Fibroblast of peridontal ligament (primary cell): ENCODE measurements at regions not wholly inside any gene's neighbourhood (a gene's known extent, or its start where the extent isn't known, plus 50 kb on each side); places are given as distances from the start of the nearest gene placed in this dataset.

Experiments
- DNase-seq: peaks from one replicate; pipeline ENCODE4 v3.0.0-alpha.2; 2010; ENCODE audit errors: extremely low read depth

DNA sequence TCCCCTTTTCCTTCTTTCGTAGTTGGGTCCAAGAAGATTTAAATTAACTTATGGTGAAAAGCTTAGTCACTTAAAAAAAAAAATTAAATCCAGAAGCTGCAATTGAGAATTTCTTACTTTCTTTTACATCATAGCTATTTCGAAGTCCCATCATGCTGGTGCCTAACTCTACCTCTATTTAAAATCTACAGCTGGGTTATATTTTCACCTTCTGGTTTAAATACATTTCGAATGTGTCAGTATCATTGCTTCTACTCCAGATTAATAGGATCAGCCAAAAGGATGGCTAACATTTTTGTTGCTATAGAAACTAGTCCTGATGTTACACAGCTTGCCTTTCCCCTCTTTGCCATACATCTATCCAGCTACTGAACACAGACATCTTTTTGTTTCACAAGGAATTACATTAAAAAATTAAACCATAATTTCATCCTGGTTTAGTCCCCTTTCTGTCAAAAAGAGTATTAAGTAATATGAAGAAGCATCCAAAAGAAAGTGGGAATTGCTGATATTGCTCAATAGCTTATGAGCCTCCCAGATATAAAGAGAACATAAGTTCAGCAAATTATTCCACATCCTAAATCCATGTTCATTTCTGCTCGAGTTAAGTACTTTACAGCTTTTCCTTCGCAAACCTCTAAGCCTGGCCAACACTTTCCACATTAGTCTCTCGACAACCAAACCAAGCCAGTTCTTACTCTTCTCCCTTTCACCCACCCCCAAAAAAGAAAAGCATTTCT lies 396.7 kb upstream of the DAB1 start:
- DNase-seq, result no peak

DNA sequence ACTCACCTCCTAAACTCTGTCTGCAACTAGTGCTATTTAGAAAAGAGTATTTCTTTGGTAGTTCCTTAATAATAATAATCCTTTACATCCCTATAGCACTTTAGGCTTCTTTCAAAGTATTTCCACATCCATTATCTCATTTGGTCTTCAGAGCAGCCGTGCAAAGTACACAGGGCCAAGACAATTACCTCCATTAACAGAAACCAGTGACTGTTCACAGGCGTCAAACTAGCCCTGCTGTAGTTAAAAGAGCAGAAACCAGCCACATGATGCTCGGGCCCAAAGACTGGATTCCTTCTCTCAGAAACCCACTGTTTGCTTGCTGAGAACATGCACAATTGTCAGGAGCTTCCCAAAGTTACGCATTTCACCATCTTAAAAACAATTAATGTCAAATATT lies 396.0 kb upstream of the DAB1 start:
- no peak for DNase-seq

DNA sequence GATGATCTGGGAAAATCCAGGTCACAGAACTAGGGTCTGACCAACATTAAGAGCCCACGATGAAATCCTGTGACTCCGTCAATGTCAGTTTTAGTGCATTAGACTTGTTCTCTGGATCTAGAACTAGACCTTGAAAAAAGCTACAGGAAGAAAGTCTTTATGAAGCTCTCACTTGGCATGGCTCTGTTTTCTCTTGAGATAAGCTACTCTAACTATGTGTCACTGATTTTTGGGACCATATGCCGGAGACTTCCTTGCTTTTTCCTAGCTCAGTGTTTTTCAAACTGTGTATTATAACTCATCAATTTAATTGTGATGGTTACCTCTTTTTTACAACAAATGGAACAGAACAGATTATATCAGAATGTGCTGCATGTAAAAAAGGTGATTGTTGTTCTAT lies 379.7 kb upstream of the DAB1 start:
- no peak for DNase-seq

DNA sequence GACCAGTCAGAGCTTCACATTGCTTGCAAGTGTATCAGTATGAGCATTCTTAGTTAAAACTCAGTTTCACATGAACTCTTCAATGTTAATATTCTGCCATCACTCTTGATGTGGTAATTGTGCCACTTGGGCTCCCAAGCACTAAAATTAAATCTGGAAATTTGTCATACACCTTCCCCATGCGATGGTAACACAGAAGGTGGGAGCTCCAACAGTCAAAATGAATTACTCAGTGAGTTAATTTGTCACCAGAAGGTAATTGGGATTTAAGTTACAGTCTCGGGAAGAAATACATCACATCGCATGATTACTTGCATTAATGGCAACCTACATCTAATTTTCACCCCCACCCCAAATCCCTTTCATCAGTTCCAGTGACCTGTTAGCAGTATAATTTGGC lies 376.5 kb upstream of the DAB1 start:
- no peak for DNase-seq

DNA sequence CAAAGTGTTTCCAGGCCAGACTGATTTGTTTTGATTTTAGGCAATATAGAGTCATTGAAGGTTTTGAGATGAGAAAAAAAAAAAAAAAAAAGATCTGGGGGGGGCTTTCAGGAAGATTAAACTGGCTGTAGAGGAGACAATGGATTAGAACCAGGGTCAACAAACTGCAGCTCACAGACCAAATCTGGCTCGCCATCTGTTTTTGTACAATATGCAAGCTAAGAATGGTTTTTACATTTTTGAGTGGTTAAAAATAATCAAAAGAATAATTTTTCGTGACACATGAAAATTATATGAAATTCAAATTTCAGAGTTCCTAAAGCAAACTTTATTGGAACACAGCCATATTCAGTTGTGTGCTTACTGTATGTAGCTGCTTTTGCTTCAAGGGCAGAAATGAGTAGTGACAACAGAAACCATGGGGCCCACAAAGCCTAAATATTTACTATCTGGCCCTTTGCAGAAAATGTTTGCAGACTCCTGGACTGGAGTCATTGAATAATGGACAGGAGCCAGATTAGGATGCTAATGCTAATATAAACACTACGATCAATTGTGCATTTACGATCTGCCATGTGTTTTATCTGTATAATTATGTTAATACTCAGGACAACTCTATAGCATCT lies 375.7 kb upstream of the DAB1 start:
- DNase-seq, result no peak

DNA sequence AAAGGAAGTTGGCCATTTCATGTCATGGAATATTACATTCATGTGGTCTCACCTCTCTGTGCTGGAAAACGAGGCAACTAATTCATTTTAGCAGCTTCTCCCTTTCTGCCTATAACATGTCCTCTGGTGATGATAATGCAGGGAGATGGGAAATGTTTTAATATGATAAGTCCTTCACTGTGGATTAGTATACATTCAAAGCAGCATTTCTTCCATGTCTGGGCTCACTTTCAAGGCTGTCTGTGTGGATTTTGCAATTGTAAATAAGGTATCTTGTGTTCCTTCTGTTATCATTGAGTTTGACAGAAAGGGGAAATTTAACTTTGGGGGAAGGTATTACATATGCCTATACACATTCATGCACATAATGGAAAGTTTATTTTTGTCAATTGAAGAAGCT lies 374.7 kb upstream of the DAB1 start:
- DNase-seq, result no peak

DNA sequence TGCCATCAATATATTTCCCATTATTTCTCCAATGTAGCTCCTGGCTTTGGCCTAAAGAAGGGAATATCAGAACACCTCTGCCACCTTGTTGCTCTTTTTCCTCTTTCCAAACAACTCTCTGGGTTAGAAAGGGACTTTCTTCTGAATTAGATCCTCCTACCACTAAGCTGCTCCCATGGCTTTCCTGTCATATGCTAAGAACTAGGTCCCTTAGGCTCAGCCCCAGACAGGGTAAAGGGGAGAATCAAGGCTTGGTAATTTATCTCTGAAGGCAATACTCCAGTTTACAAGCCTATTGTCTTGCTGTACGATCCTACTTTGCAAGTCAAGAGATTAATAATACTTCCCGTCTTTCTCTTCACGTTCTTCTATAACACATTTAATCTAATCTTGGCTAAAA lies 373.2 kb upstream of the DAB1 start:
- no peak for DNase-seq

DNA sequence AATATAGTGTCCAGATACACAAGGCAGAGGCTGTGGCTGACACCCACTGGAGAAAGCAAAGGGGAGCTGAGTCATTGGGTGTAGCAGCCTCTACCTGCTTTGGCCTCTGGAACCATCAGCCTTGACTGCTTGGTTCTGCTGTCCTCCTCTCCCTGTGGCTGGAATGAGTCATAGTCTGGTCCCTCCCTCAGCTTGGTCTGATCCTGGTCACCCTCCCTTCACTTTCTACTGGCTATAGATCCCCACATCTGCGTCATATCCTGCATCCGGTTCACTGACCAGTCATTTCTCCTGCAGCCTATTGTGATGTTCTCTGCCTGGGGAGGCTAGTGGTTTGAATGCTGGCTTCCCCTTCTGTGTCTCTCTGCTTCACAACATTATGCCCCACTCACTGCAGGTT lies 372.8 kb upstream of the DAB1 start:
- no peak for DNase-seq

DNA sequence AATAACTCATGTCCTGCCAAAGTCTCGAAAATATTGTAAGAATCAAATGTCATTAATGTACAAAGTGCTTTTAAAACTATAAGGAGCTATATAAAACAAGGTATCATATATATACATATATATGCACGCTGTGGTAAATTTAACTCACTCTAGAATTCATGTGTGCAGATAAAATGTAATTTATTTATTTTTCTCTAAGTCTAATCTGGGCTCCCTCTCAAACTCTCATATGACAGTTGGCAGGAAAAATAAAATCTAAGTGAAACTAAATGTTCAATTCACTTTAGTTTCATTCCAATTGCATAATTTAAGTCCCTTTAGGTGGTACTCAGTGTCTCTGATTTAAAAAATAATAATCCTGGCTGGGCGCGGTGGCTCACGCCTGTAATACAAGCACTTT lies 372.0 kb upstream of the DAB1 start:
- DNase-seq, result no peak

DNA sequence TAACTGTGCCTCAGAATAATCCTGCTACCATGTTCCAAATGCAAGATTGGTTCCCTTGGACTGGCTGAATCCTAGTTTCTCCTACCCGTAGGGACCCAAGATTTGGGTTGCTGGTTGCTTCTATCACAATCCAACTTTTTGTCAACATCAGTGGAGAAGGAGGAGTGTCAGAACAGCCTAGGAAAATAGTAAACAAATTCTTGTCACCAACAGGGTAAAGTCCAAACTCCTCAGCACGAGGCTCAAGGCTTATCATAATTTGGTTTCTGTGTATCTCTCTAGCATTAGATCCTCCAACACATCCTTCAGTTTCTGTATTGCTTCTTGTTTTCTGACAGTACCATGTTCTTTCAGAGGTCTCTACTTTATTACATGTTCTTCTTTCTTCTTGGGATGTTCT lies 370.2 kb upstream of the DAB1 start:
- no peak for DNase-seq

DNA sequence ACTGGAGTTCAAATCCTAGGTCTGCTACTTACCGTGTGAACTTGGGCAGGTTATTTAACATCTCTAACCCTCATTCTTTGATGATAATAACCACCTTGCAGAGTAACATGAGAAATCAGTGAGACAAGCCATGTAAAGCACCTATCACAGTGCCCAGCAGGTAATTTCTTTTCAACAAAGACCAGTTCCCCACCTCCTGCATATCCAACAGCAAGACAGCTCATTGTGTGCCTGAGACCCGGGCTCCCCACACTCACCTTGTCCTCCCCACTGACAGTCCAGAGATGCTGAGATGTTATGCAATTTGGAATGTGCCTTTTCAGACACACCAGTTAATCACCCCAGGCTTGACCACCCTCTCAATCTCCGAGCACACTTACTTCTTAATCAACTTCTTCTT lies 367.6 kb upstream of the DAB1 start:
- no peak for DNase-seq

DNA sequence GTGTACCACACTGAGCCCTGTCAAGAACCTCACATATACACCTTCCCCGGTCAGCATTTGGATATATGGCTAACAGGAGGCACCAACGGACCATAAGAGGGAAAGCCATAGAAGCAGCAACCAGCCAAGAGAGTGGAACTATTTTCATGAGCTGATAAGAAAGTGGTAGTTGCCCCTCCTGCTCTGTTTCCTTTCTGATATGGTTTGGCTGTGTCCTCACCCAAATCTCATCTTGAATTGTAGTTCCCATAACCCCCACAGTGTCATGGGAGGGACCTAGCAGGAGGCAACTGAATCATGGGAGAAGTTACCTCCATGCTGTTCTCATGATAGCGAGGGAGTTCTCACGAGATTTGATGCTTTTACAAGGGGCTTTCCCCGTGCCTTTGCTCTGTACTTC lies 366.1 kb upstream of the DAB1 start:
- DNase-seq, result no peak

DNA sequence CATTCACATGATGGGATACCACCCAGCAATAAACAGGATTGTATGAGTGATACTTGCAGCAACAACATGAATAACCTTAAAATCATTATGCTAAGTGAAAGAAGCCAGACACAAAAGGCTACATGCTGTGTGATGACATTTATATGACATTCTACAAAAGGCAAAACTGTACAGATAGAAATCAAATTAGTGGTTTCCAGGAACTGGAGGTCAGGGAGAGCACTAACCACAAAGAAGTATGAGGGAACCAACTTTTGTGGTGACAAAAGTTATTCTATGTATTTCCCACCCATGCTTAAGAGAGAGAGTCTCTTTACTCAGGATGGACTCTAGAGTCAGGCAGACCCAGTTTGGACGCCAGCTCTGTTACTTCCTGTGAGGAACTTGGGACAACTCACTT lies 364.5 kb upstream of the DAB1 start:
- DNase-seq, result no peak

DNA sequence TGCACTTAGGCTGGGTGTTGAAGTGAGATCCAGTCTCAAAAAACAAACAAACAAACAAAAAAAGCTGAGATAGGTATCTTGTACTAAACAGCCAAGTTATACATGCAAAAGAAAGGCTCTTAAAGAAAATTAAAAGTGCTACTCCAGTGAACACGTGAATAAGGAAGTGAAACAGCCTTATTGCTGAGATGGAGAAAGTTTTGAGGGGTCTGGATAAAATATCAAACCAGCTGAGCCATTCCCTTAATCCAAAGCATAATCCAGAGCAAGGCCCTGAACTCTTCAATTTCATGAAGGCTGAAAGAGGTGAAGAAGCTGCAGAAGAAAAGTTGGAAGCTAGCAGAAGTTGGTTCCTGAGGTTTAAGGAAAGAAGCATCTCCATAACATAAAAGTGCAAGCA lies 360.5 kb upstream of the DAB1 start:
- no peak for DNase-seq

DNA sequence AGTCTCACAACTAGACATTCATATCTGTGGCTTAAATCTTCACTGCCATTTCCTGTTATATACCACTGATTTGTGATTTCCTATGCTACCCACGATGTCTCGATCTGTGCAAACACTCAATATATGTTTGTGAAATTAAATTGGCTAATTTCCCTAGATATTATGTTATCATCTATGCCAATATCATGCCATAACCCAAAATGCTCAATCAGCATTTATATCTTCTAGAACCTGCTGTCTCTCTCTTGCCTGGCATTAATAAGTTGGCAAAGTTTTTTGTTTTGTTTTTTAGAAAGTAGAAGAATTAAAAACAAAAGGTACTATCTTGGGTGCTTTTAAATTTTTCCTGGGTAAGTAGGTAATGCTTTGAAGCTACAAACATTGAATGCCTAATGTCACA lies 358.5 kb upstream of the DAB1 start:
- no peak for DNase-seq

DNA sequence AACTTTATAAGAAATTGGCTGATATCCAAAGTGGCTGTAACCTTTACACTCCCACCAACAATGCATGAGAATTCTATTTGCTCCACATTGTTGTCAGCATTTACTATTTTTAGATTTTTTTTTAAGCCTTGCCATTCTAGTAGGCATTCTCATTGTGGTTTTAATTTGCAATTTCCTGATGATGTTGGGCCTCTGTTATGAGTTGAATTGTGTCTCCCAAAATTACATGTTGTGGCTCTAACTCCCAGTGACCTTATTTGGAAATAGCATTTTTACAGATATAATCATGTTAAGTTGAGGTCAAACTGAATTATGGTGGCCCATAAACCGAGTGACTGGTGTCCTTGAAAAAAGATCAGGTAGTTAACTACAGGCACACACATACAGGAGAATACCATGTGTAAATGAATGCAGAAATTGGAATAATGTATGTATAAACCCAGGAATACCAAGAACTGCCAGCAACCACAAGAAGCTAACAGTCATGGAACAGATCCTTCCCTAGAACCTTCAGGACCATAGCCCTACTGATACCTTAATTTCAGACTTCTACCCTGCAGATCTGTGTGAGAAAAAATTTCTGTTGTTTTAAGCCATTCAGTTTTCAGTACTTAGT lies 348.8 kb upstream of the DAB1 start:
- no peak for DNase-seq

DNA sequence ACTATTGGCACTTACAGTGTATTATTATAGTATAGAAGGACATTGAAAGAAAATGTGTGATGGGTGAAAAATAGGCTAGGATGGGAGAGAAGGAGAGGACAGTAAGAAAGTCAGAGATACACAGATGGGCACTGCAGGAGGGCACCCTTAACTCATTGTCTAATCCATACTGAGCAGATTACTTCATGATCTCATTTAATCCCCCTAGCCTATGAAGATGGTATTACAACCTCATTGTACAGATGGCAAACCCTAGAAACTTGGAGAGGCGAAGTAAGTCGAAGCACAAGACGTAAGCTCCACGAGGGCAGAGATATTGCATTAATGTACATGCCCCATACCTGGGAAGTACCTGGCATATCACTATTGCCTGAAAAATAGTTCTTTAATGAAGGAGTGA lies 346.9 kb upstream of the DAB1 start:
- no peak for DNase-seq

DNA sequence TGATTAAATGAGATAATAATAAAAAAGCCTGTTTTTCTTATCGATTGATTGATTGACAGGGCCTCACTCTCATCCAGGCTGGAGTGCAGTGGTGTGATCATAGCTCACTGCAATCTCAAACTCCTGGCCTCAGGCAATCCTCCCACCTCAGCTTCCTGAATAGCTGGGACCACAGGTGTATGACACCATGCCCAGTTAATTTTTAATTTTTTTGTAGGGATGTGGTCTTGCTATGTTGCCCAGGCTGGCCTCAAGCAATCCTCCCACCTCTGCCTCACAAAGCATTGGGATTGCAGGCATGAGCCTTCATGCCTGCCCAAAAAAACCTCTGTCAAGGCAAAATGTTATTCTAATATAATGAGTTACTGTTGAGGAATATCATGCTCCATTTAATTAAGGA lies 346.4 kb upstream of the DAB1 start:
- DNase-seq, result no peak

DNA sequence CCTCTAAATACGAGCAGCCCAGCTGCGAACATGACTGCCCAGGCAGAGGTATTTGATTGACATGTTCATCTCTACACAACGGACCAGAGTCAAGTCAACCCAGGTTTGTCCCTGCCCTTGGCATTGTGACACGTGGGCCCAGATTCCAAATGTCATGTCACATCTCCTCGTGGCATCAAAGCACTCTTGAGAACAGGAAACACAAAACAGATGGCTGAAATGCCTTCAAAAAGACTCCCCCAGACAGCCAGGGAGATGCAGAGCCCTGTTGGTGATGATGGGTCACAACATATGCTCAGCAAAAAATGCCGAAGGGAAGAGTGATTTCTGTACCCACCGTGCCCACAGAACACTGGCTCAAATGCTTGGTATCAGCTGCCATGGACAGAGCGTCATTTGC lies 337.8 kb upstream of the DAB1 start:
- no peak for DNase-seq

DNA sequence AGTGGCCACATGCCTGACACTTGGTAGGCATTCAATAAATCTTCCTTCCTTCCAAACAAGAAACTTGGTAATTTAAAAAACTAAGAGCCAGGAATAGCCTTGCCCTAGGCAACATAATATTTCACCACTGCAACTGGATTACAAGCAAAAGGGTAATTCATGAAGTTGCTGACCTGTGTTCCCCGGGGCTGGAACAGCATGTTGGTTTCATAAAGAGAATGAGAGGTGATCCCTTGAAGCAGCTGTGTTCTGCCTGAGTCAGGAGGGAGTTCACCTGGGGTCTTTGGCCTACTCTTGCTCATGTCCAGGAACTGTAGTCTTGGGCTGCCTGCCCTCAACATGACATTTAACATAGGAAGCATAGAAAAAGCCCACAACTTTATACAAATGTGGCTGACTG lies 329.0 kb upstream of the DAB1 start:
- no peak for DNase-seq

DNA sequence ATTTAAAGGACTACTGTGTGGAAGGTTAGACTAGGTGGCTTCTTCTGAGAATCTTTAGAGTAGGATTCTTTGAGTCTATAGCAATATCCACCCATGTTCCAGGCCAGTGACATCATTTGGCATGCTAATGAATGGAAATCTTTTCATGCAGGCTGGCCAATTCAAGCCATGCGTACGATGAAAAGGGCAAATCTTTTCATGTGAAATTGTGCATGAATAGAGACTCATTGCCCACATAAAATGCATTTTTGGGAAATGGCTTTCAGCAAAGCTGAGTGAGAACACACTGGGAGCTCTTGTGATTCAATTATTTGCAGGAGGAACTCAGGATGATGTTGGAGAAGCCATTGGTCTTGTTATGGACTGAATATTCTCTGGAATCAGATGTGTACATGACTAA lies 324.9 kb upstream of the DAB1 start:
- no peak for DNase-seq

DNA sequence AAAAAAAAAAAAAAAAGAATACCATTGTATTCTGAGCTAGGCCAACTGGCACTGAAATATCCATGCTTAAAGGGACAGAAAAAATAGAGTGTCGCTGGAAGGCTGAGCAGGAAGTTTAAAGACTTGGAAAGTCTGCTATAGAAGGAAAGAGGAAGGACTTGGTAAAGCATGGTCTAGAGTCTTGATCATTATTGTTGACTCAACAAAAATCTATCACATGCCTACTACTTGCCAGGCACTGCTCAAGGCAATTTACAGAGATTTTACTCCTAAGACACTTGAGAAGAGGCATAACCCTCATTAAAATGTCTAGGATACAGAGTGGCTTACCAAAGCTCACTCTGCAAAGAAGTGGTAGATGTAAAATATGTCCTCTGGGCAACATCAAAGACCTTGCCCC lies 324.0 kb upstream of the DAB1 start:
- no peak for DNase-seq

DNA sequence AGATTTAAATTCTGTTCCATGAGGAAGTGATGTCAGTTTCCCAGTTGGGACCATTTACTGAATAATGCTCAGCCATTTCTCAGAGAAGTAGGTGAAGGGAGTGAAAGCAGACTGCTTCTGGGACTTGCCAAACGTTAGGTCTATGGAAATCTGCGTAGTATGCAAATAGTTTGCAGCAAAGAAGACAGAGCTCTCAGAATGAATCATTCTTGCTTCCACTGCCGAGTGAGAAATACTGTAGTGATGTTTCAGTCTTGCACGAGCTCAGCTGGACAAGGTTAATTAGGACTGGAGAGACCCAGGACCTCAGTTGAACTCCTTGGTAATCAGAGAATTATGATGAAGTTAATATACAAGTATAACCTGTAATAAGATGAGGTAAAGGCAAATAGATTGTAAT lies 317.7 kb upstream of the DAB1 start:
- no peak for DNase-seq

DNA sequence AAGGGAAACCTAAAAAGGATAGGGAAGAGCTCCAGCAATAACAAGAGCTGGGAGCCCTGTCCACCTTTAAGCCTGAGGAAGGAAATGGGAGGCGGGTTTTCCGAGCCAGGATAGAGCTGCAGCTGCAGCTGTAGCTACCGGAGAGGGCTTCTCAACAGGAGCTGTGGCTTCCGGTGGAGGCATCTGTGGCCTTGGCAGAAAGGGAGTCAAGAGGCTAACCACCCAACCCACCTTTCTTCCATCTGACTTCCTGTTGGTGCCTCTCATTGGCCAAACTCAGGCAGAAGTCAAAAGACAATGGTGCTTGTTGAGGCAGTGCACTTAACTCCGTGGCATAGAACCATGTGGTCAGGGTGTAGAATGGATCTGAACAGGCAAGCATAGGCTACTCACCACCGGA lies 313.1 kb upstream of the DAB1 start:
- no peak for DNase-seq
